ENCODE measurements at regions not wholly inside any gene's neighbourhood (a gene's known extent, or its start where the extent isn't known, plus 50 kb on each side); places are given as distances from the start of the nearest gene placed in this dataset.

DNA sequence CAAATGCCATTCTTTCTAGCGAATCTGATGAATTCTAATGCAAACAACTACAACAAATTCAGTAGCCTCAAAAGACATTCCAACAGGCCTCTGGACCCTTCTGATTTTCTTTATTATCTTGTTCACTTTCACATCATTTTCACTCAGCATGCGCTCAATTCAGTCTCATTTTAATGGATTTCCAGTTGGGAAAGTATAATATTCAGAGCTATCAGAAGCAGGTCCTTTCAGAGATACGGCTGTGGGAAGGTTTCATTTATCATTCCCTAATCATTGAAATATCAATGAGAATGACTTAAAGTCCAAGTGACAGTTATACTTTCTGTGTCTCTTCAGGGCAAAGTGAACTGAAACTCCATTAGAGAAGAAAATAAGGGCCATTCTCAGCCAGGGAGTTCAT is 1083.7 kb upstream of the FLRT2 start:
- TF ChIP-seq, protein P1, sequence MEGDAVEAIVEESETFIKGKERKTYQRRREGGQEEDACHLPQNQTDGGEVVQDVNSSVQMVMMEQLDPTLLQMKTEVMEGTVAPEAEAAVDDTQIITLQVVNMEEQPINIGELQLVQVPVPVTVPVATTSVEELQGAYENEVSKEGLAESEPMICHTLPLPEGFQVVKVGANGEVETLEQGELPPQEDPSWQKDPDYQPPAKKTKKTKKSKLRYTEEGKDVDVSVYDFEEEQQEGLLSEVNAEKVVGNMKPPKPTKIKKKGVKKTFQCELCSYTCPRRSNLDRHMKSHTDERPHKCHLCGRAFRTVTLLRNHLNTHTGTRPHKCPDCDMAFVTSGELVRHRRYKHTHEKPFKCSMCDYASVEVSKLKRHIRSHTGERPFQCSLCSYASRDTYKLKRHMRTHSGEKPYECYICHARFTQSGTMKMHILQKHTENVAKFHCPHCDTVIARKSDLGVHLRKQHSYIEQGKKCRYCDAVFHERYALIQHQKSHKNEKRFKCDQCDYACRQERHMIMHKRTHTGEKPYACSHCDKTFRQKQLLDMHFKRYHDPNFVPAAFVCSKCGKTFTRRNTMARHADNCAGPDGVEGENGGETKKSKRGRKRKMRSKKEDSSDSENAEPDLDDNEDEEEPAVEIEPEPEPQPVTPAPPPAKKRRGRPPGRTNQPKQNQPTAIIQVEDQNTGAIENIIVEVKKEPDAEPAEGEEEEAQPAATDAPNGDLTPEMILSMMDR (IDR thresholded peaks at IDR 0.05; ENCODE audit: insufficient read depth, low read length), result no peak
- TF ChIP-seq POLR2AphosphoS5 (IDR thresholded peaks at IDR 0.05; ENCODE audit: low read depth), result no peak
- no peak for TF ChIP-seq GABPA (IDR thresholded peaks at IDR 0.05; ENCODE audit: low read depth)
- TF ChIP-seq SPI1 (IDR thresholded peaks at IDR 0.05; ENCODE audit: borderline replicate concordance, low read depth), result no peak
- TF ChIP-seq, protein P2, sequence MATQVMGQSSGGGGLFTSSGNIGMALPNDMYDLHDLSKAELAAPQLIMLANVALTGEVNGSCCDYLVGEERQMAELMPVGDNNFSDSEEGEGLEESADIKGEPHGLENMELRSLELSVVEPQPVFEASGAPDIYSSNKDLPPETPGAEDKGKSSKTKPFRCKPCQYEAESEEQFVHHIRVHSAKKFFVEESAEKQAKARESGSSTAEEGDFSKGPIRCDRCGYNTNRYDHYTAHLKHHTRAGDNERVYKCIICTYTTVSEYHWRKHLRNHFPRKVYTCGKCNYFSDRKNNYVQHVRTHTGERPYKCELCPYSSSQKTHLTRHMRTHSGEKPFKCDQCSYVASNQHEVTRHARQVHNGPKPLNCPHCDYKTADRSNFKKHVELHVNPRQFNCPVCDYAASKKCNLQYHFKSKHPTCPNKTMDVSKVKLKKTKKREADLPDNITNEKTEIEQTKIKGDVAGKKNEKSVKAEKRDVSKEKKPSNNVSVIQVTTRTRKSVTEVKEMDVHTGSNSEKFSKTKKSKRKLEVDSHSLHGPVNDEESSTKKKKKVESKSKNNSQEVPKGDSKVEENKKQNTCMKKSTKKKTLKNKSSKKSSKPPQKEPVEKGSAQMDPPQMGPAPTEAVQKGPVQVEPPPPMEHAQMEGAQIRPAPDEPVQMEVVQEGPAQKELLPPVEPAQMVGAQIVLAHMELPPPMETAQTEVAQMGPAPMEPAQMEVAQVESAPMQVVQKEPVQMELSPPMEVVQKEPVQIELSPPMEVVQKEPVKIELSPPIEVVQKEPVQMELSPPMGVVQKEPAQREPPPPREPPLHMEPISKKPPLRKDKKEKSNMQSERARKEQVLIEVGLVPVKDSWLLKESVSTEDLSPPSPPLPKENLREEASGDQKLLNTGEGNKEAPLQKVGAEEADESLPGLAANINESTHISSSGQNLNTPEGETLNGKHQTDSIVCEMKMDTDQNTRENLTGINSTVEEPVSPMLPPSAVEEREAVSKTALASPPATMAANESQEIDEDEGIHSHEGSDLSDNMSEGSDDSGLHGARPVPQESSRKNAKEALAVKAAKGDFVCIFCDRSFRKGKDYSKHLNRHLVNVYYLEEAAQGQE (IDR thresholded peaks at IDR 0.05; ENCODE audit: insufficient replicate concordance, low read depth), result no peak
